ENCODE measurements at regions not wholly inside any gene's neighbourhood (a gene's known extent, or its start where the extent isn't known, plus 50 kb on each side); places are given as distances from the start of the nearest gene placed in this dataset.

DNA sequence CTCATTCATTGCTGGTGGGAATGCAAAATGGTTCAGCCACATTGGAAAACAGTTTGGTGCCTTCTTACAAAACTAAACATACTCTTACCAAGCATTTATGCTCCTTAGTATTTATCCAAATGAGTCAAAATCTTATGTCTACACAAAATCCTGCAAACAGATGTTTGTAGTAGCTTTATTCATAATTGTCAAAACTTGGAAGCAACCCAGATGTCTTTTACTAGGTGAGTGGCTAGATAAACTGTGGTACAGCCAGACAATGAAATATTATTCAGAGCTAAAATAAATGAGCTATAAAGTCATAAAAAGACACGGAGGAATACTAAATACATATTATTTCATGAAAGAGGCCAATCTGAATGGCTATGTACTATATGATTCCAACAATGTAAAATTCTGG lies 709.5 kb downstream of the NSUN3 start:
- H3K4me3 ChIP-seq: no peak overlapping the region
- H3K36me3 ChIP-seq: no peaks in the 10 kb centered on the region
- WGBS, 2 donors: 59 to 74% methylated on average over 1 of the region's 1 CpG
- no peaks in the 10 kb centered on the region for H3K9me3 ChIP-seq
- intact Hi-C loops (cut with DNase I): no loop called here
- no peaks in the 10 kb centered on the region for H3K27me3 ChIP-seq
- TF ChIP-seq, protein P1, sequence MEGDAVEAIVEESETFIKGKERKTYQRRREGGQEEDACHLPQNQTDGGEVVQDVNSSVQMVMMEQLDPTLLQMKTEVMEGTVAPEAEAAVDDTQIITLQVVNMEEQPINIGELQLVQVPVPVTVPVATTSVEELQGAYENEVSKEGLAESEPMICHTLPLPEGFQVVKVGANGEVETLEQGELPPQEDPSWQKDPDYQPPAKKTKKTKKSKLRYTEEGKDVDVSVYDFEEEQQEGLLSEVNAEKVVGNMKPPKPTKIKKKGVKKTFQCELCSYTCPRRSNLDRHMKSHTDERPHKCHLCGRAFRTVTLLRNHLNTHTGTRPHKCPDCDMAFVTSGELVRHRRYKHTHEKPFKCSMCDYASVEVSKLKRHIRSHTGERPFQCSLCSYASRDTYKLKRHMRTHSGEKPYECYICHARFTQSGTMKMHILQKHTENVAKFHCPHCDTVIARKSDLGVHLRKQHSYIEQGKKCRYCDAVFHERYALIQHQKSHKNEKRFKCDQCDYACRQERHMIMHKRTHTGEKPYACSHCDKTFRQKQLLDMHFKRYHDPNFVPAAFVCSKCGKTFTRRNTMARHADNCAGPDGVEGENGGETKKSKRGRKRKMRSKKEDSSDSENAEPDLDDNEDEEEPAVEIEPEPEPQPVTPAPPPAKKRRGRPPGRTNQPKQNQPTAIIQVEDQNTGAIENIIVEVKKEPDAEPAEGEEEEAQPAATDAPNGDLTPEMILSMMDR (IDR thresholded peaks at IDR 0.05): no peak
- H3K27ac ChIP-seq: no peak overlapping the region
- DNase-seq (no peak), ATAC-seq (no peak)
- no peaks in the 10 kb centered on the region for H3K4me1 ChIP-seq

DNA sequence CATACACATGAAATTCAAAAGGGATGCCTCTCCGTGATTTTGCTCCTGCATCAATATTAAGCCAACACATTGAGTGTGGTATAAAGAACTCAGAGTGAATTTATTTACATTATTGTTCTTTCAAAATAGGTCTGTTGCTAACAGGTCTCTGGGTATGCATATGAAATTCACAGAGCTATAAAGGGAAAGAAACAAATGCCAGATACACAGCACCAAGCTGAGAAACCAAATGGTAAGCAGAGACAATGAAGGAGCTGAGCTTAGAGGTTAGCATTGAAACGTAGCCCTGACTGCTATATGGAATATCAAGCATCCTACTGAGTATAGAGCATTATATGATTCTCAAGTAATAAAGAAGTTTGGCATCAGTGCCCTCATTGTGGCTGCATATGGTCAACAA lies 712.9 kb downstream of the NSUN3 start:
- H3K27ac ChIP-seq: no peak overlapping the region
- no peaks in the 10 kb centered on the region for H3K9me3 ChIP-seq
- WGBS, 2 donors: 59 to 73% methylated on average over 2 of the region's 2 CpGs
- H3K4me3 ChIP-seq: no peak overlapping the region
- no peaks in the 10 kb centered on the region for H3K4me1 ChIP-seq
- H3K27me3 ChIP-seq: no peaks in the 10 kb centered on the region
- ATAC-seq (no peak), DNase-seq (no peak)
- TF ChIP-seq, protein P1 (IDR thresholded peaks at IDR 0.05): no peak
- intact Hi-C loops (cut with DNase I): no loop called here
- H3K36me3 ChIP-seq: no peaks in the 10 kb centered on the region

DNA sequence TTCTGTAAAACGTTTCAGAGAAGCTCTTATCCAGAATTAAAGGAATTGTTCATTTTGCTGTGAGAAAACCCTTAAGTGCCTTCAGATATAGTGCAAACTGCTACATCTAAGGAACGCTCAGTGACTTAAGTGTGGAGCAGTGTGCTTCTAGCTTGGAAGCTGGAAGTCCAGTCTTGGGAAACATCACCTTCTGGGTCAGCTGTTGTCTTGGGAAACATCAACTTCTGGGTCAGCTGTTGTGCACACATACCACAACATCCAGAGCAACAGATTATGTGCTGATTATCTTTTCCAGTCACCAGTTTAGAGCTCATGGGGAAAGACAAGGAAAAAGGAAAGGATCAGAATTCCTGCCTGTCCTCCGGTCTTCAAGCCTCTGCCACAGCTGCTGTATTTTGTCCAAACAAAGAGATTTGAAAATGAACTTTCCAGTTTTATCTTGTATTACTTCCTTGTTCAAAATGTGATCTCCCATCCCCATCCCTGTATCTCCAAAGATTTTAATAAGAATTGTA lies 713.6 kb downstream of the NSUN3 start:
- Histone ChIP-seq H3K9me3 (no peaks in the 10 kb centered on the region), H3K36me3 (no peaks in the 10 kb centered on the region), H3K27me3 (no peaks in the 10 kb centered on the region), H3K27ac (no peak overlapping the region), H3K4me3 (no peak overlapping the region), H3K4me1 (no peaks in the 10 kb centered on the region)
- no peak for ATAC-seq
- no peak for DNase-seq
- 56 to 70% methylated on average over 3 of the region's 3 CpGs for WGBS, 2 donors
- TF ChIP-seq, protein P1 (IDR thresholded peaks at IDR 0.05): no peak
- intact Hi-C loops (cut with DNase I): no loop called here

DNA sequence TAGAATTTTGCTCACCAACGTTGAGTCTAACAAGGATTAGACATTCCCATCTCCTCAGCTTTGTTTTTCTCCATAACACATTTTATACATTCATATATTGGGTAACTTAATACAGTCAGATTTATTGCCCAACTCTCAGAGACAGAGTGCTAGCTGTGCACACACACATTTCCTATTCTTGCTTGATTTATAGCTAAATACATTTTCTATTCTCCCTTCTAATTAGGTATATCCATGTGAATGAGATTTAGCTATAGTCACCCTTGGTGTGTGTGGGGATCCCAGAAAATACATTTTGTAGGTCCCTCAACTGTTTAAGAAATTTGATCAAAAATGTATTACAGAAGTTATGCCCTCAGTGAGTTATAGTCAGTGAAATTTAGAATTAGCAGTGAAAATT lies 715.4 kb downstream of the NSUN3 start:
- TF ChIP-seq, protein P1 (IDR thresholded peaks at IDR 0.05): no peak
- 55% methylated on average over 1 of the region's 1 CpG for WGBS, 2 donors

More for the DNA sequence above, 715.4 kb downstream of the NSUN3 start:
- H3K36me3 ChIP-seq: no peaks in the 10 kb centered on the region
- DNase-seq (no peak), ATAC-seq (no peak)
- no peaks in the 10 kb centered on the region for H3K4me1 ChIP-seq
- H3K27me3 ChIP-seq: no peaks in the 10 kb centered on the region
- H3K9me3 ChIP-seq: no peaks in the 10 kb centered on the region
- no peak overlapping the region for H3K4me3 ChIP-seq
- no peak overlapping the region for H3K27ac ChIP-seq
- intact Hi-C loops (cut with DNase I): no loop called here

Measured in heart right ventricle (tissue), 16 donors.